ENCODE measurements at regions not wholly inside any gene's neighbourhood (a gene's known extent, or its start where the extent isn't known, plus 50 kb on each side); places are given as distances from the start of the nearest gene placed in this dataset.

DNA sequence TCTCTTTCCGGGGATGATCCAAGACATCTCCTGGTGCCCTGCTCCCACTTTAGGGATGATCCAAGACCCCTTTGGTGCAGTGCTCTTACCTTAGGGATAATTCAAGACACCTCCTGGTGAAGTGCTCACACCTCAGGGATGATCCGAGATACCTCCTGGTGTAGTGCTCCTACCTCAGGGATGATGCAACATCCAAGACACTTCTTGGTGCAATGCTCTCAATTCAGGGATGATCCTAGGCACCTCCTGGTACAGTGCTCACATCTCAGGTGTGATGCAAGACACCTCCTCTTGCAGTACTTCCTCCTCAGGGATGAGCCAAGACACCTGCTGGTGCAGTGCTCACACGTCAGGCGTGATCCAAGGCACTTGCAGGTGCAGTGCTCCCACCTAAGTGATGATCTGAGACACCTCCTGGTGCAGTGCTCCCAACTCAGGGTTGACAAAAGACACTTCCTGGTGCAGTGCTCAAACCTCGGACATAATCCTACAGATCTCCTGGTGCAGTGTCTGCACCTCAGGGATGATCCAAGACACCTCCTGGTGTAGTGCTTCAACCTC lies 122.3 kb downstream of the ASB1 start:
- WGBS, 4 donors: 90 to 93% (median 92%) methylated on average over 5 of the region's 5 CpGs
- ATAC-seq (no peak), DNase-seq (no peak)
- H3K9me3 ChIP-seq: peaks cover 0 to 27% (median 6%) of the 10 kb centered on the region in 12 donors
- H3K4me3 ChIP-seq: no peak overlapping the region
- TF ChIP-seq POLR2A (IDR thresholded peaks at IDR 0.05): no peak
- TF ChIP-seq, protein P1, sequence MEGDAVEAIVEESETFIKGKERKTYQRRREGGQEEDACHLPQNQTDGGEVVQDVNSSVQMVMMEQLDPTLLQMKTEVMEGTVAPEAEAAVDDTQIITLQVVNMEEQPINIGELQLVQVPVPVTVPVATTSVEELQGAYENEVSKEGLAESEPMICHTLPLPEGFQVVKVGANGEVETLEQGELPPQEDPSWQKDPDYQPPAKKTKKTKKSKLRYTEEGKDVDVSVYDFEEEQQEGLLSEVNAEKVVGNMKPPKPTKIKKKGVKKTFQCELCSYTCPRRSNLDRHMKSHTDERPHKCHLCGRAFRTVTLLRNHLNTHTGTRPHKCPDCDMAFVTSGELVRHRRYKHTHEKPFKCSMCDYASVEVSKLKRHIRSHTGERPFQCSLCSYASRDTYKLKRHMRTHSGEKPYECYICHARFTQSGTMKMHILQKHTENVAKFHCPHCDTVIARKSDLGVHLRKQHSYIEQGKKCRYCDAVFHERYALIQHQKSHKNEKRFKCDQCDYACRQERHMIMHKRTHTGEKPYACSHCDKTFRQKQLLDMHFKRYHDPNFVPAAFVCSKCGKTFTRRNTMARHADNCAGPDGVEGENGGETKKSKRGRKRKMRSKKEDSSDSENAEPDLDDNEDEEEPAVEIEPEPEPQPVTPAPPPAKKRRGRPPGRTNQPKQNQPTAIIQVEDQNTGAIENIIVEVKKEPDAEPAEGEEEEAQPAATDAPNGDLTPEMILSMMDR (IDR thresholded peaks at IDR 0.05): no peak
- no peaks in the 10 kb centered on the region for H3K36me3 ChIP-seq
- peaks cover 0 to 21% (median 3%) of the 10 kb centered on the region in 9 donors for H3K27me3 ChIP-seq
- intact Hi-C loops (cut with DNase I): no loop called here
- H3K4me1 ChIP-seq: no peaks in the 10 kb centered on the region
- H3K27ac ChIP-seq: no peak overlapping the region

DNA sequence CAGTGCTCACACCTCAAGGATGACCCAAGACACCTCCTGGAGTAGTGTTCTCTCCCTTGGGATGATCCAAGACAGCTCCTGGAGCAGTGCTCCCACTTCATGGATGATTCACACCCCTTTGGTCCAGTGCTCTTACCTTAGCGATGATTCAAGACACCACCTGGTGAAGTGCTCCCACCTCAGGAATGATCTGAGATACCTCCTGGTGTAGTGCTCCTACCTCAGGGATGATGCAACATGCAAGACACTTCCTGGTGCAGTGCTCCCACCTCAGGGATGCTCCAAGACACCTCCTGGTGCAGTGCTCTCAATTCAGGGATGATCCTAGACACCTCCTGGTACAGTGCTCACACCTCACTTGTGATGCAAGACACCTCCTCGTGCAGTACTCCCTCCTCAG lies 123.1 kb downstream of the ASB1 start:
- ATAC-seq (no peak), DNase-seq (no peak)
- Histone ChIP-seq H3K36me3 (no peaks in the 10 kb centered on the region), H3K4me3 (no peak overlapping the region), H3K4me1 (no peaks in the 10 kb centered on the region), H3K9me3 (peaks cover 0 to 32% (median 6%) of the 10 kb centered on the region in 12 donors), H3K27ac (no peak overlapping the region), H3K27me3 (peaks cover 0 to 21% (median 0%) of the 10 kb centered on the region in 9 donors)
- intact Hi-C loops (cut with DNase I): no loop called here
- 92 to 100% (median 97%) methylated on average over 1 to 2 of the region's 2 CpGs for WGBS, 4 donors
- no peak for TF ChIP-seq POLR2A (IDR thresholded peaks at IDR 0.05)
- TF ChIP-seq, protein P1 (IDR thresholded peaks at IDR 0.05): no peak

DNA sequence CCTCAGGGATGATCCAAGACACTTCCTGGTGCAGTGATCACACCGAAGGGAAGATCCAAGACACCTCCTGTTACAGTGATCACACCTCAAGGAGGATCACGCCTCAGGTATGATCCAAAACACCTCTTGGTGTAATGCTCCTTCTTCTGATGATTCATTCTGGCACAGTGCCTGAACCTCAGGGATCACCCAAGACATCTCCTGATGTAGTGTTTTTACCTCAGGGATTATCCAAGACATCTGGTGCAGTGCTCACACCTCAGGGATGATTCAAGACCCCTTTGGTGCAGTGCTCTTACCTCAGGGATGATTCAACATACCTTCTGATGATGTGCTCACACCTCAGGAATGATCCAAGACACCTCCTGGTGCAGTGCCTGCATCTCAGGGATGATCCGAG lies 124.4 kb downstream of the ASB1 start:
- TF ChIP-seq, protein P1 (IDR thresholded peaks at IDR 0.05): no peak
- no peak for TF ChIP-seq POLR2A (IDR thresholded peaks at IDR 0.05)
- Histone ChIP-seq H3K9me3 (peaks cover 0 to 32% (median 6%) of the 10 kb centered on the region in 12 donors), H3K4me3 (no peak overlapping the region), H3K27me3 (peaks cover 0 to 21% (median 0%) of the 10 kb centered on the region in 9 donors), H3K36me3 (no peaks in the 10 kb centered on the region), H3K27ac (no peak overlapping the region), H3K4me1 (no peaks in the 10 kb centered on the region)
- intact Hi-C loops (cut with DNase I): no loop called here
- ATAC-seq (no peak), DNase-seq (no peak)
- 83 to 90% (median 87%) methylated on average over 3 of the region's 3 CpGs for WGBS, 4 donors

DNA sequence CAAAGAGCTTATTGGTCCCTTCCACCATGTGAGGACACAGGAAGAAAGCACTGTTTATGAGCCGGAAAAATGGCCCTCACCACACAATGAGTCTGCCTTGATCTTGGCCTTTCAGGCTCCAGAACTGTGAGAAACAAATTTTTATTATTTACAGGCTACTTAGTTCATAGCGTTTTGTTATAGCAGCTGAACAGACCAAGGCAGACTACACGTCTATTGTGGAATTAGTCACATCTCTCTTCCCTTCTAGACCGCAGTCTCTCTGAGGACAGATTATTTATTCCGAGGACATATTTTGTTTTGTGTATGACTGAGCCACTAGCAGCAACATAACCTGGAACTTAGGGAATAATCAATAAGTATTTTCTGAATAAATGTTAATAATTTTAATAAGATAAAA lies 125.5 kb downstream of the ASB1 start:
- Histone ChIP-seq H3K9me3 (peaks cover 0 to 32% (median 6%) of the 10 kb centered on the region in 12 donors), H3K27ac (no peak overlapping the region), H3K4me1 (no peaks in the 10 kb centered on the region), H3K36me3 (no peaks in the 10 kb centered on the region), H3K4me3 (no peak overlapping the region), H3K27me3 (peaks cover 0 to 21% (median 0%) of the 10 kb centered on the region in 9 donors)
- ATAC-seq: no peak
- 90 to 91% (median 90%) methylated on average over 5 of the region's 5 CpGs for WGBS, 4 donors
- TF ChIP-seq, protein P1 (IDR thresholded peaks at IDR 0.05): no peak
- TF ChIP-seq POLR2A (IDR thresholded peaks at IDR 0.05): no peak
- intact Hi-C loops (cut with DNase I): no loop called here
- no peak for DNase-seq
